ENCODE measurements at regions not wholly inside any gene's neighbourhood (a gene's known extent, or its start where the extent isn't known, plus 50 kb on each side); places are given as distances from the start of the nearest gene placed in this dataset.

GRCh38 chr5:121366515-121366914 lies 485.2 kb upstream of the FTMT start:
- WGBS, result 60% methylated on average over 3 of the region's 3 CpGs
- Histone ChIP-seq H3K36me3 (no peaks in the 10 kb centered on the region), H3K4me3 (no peak overlapping the region), H3K27me3 (no peaks in the 10 kb centered on the region), H3K27ac (replicated peaks in 1 of 4) (no peak overlapping the region), H3K9me3 (no peaks in the 10 kb centered on the region), H3K4me1 (no peaks in the 10 kb centered on the region)
- no peak for DNase-seq (ENCODE audit: extremely low spot score)
- intact Hi-C loops (cut with DNase I), result no loop called here
- TF ChIP-seq CTCF (IDR thresholded peaks at IDR 0.05) (no peak), POLR2AphosphoS5 (IDR thresholded peaks at IDR 0.05) (no peak), POLR2A (IDR thresholded peaks at IDR 0.05; ENCODE audit: low read depth) (no peak), EP300 (IDR thresholded peaks at IDR 0.05) (no peak)

GRCh38 chr5:121373371-121373770 lies 478.3 kb upstream of the FTMT start:
- Histone ChIP-seq H3K27ac (replicated peaks in 1 of 4) (no peak overlapping the region), H3K4me3 (no peak overlapping the region), H3K4me1 (no peaks in the 10 kb centered on the region), H3K9me3 (no peaks in the 10 kb centered on the region), H3K36me3 (no peaks in the 10 kb centered on the region), H3K27me3 (no peaks in the 10 kb centered on the region)
- TF ChIP-seq CTCF (IDR thresholded peaks at IDR 0.05) (no peak), EP300 (IDR thresholded peaks at IDR 0.05) (no peak), POLR2AphosphoS5 (IDR thresholded peaks at IDR 0.05) (no peak), POLR2A (IDR thresholded peaks at IDR 0.05; ENCODE audit: low read depth) (no peak)
- DNase-seq (ENCODE audit: extremely low spot score), result no peak
- intact Hi-C loops (cut with DNase I), result no loop called here
- 80% methylated on average over 3 of the region's 3 CpGs for WGBS

GRCh38 chr5:121377461-121377860 lies 474.2 kb upstream of the FTMT start:
- no peak overlapping the region for H3K27ac ChIP-seq (replicated peaks in 1 of 4)
- H3K9me3 ChIP-seq, result no peaks in the 10 kb centered on the region

GRCh38 chr5:121378046-121378445 lies 473.6 kb upstream of the FTMT start:
- no peak for DNase-seq (ENCODE audit: extremely low spot score)
- H3K27me3 ChIP-seq, result no peaks in the 10 kb centered on the region
- TF ChIP-seq POLR2A (IDR thresholded peaks at IDR 0.05; ENCODE audit: low read depth), result no peak
- TF ChIP-seq POLR2AphosphoS5 (IDR thresholded peaks at IDR 0.05), result no peak
- no peak for TF ChIP-seq CTCF (IDR thresholded peaks at IDR 0.05)
- no peak for TF ChIP-seq EP300 (IDR thresholded peaks at IDR 0.05)
- H3K9me3 ChIP-seq, result no peaks in the 10 kb centered on the region
- no peaks in the 10 kb centered on the region for H3K4me1 ChIP-seq
- H3K27ac ChIP-seq (replicated peaks in 1 of 4), result no peak overlapping the region
- intact Hi-C loops (cut with DNase I), result no loop called here
- 65% methylated on average over 3 of the region's 3 CpGs for WGBS
- H3K36me3 ChIP-seq, result no peaks in the 10 kb centered on the region
- no peak overlapping the region for H3K4me3 ChIP-seq

More at GRCh38 chr5:121377461-121377860, 474.2 kb upstream of the FTMT start:
- Histone ChIP-seq H3K27me3 (no peaks in the 10 kb centered on the region), H3K4me3 (no peak overlapping the region), H3K36me3 (no peaks in the 10 kb centered on the region), H3K4me1 (no peaks in the 10 kb centered on the region)
- WGBS, result 45% methylated on average over 1 of the region's 1 CpG
- intact Hi-C loops (cut with DNase I), result no loop called here
- DNase-seq (ENCODE audit: extremely low spot score), result no peak
- TF ChIP-seq POLR2A (IDR thresholded peaks at IDR 0.05; ENCODE audit: low read depth) (no peak), EP300 (IDR thresholded peaks at IDR 0.05) (no peak), CTCF (IDR thresholded peaks at IDR 0.05) (no peak), POLR2AphosphoS5 (IDR thresholded peaks at IDR 0.05) (no peak)
